GM19035 (cell line): ENCODE measurements at regions not wholly inside any gene's neighbourhood (a gene's known extent, or its start where the extent isn't known, plus 50 kb on each side); places are given as distances from the start of the nearest gene placed in this dataset.
"Not testable (repeated sequence)": the region's sequence is repeated elsewhere in the genome, so short reads cannot be mapped to it uniquely, and the experiment has no call there.

ENCODE experiments used
- ATAC-seq: cut with Tn5 transposase; IDR thresholded peaks from one replicate; pipeline ENCODE4 v1.9.1; 2021; ENCODE audit not compliant: unreplicated experiment

GRCh38 chr1:219438386-219438785, 174.5 kb downstream of the ZC3H11B start:
- ATAC-seq: no peak

- ATAC-seq: no peak
These were observed 178.0 kb downstream of the ZC3H11B start for GRCh38 chr1:219434923-219435297.

DNA sequence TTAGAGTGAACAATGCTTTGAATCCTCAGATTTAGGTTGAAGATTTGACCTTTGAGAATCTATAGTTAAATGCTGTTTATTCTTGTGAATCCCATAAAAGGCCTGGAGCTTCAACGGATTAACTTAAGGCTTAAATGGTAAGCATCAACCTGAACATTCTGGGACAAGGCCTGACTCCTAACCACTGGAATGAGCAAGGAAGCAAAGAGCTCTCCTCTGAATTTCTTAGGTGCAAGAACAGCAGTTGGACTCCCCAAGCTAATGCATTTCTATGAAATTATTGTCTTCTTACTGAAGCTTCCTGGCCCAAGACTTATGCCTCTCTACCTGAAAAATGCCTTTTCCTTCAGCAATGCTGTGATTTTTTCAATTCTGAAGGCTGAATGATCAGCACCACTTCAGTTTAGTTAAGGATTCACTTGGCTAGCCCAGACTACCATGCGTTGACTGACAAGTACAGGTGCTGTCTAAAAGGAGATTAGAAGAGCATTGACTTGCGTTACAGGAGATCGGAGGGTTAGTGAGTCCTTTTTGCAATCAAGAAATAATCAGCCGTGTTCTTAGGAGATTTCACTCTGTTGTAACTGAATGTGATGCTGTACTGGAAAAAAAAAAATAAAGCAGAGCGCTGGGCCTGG, 178.5 kb downstream of the ZC3H11B start:
- no peak for ATAC-seq

DNA sequence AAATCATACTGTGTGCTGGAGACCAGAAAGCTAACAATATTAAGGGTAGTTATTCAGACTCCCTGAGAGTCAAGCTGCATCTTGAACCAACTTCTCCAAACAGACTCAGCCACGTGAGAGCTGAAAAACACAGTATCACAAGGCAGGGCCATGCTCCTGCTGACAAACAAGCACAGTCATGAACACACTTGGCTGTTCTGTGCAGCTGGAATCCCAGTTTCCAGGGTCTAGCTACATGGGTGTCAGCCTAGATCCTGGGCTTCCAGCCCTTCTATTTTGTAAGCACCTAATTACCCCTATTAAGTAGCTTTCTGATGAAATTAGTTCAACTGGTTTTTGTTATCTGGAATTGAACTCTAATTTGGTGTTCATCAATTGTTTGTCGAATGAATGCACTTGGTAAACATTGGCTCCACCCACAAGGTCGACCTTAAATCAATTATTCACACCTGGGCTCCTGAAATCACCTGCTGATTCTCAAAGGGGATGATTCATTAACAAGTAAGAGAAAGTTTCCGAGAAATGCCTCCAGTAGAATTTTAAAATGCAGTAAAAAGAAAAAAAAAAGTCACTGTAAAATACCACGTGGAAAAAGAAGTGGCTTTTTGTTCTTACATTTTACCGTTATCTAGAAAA, 179.3 kb downstream of the ZC3H11B start:
- ATAC-seq: no peak

- no peak for ATAC-seq
These were observed 179.9 kb downstream of the ZC3H11B start for GRCh38 chr1:219433001-219433400.

GRCh38 chr1:219432191-219432606, 180.7 kb downstream of the ZC3H11B start:
- ATAC-seq: no peak

GRCh38 chr1:219430419-219430818, 182.5 kb downstream of the ZC3H11B start:
- no peak for ATAC-seq

DNA sequence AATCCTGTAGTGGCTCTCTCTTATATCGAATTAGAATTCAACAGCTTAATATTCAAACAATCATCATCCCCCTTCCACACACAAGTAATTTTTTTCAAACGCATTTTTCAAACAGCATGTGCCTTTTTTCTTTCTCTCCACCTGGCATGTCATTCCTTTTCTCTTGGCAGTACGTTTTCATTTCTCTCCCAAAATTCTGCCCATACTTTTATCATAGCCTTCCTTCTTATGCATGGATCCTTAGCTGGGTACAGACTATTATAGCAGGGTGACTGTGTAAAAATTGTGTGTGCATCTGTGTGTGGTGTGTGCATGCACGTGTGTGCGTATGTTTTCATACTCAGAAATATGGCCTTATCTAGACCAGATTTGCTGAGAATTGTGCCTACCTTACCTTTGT, 184.3 kb downstream of the ZC3H11B start:
- no peak for ATAC-seq

GRCh38 chr1:219427989-219428388, 184.9 kb downstream of the ZC3H11B start:
- ATAC-seq: no peak

- ATAC-seq: no peak
These were observed 185.5 kb downstream of the ZC3H11B start for GRCh38 chr1:219427403-219427802.

- ATAC-seq: peak; percentile 56
These were observed 189.9 kb downstream of the ZC3H11B start for GRCh38 chr1:219422811-219423598.

- no peak for ATAC-seq
These were observed 192.0 kb downstream of the ZC3H11B start for GRCh38 chr1:219420913-219421312.

DNA sequence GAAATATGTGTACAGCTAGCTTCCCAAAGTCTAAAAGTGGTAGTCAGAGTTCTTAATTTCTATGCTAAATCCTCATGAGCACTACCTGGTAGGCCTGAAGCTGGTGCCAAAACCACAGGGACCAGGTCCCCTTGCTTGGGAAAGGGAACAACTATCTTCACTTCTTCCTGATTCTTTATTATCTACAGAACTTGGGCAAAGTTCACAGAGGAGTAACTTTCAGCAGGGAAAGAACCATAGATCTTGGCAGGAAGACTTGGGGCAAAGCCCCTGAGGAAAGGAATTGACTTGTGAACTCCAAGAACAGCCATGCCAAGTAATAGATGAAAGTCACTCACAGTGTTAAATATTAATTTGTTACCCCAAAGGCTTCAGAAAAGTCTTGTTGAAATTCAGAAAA, 193.0 kb downstream of the ZC3H11B start:
- no peak for ATAC-seq

DNA sequence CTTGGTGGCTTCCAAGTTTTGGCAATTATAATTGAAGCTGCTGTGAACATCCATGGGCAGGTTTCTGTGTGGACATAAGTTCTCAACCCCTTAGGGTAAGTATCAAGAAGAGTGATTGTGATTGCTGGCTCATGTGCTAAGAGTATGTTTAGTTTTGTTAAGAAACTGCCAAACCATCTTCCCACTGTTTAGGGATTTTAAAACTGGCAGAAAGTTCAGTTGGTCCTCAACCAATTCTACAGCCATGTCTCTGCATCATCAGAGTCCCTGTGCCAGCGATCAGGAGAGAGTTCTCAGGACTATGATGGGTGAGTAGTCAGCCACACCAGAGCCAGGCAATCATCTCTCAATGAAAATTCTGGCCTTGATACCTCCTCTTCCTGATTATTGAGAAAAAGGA, 193.8 kb downstream of the ZC3H11B start:
- ATAC-seq: no peak

DNA sequence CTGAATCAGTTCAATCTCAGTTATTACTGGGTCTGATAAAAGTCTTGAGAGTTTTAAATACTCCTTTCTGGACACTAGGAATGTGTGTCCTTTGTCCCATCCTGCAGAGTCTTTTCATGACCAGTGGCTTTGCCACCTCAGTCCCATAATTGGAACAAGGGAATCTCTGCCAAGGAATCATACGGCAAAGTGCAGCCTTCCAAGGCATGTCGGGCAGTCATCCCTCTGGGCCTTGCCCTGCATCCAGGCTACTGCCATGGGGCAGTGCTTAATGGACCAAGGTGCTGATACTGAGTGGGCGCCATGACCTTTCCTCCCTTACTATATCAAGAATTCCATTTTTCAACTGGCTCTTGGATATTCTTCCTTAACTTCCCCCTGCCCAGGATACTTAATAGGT, 195.3 kb downstream of the ZC3H11B start:
- ATAC-seq: no peak

- peak; percentile 91 for ATAC-seq
These were observed 196.2 kb downstream of the ZC3H11B start for GRCh38 chr1:219416598-219417238.

GRCh38 chr1:219415915-219416314, 197.0 kb downstream of the ZC3H11B start:
- ATAC-seq: no peak

DNA sequence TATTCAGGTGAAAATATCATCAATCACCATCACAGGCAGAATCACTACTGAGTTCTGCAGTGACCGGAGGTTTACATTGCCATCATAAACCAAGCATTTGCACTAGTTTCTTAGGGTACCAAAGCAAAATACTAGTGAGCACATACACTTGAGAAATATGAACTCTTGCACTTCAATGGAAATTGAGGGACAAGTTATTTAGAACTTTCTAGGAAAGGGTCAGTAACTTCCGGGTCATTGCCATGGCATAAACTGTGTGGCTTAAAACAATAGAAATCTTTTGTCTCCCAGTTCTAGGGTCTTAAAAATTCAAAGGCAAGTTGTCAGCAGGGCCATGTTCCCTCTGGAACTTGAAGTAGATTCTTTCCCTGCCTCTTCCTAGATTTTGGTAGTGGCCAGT, 197.5 kb downstream of the ZC3H11B start:
- ATAC-seq: no peak

DNA sequence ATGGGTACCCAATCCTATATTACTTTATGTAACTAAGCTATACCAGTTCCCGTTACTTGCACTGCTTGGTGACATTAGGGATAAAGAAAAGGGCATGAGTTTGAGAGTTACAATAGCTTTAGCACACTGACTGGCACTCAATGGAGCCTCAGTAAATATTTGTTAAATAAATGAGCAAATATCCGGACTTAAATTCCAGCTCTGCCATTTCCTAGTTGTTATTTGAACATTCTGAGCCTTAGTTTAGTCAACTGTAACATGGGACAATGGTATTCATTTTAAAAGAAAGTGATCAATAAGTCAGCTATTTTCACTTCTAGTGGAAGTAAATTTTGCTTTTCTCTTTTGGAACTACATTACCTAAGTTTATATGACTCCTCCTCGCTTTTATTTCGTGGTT, 198.7 kb downstream of the ZC3H11B start:
- no peak for ATAC-seq

- ATAC-seq: no peak
These were observed 199.4 kb downstream of the ZC3H11B start for GRCh38 chr1:219413536-219413935.

DNA sequence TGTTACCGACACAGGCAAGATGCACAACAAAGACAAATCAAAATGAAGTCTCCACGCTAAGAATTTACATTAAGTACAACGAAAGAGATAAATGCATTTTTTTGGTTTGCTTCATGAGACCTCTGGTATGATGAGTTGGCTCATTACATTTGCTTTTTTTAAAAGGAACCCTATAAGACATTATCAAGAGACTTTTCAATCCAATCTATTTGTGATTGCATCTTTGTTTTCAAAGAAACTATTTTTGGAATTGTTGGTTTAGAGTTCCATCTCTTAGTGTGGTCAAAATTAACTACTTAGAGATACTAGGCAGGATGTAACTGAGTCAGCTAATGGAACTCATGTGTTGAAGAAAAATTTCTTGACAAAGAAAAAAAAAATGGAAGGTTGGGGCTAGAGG, 200.1 kb downstream of the ZC3H11B start:
- ATAC-seq: no peak

DNA sequence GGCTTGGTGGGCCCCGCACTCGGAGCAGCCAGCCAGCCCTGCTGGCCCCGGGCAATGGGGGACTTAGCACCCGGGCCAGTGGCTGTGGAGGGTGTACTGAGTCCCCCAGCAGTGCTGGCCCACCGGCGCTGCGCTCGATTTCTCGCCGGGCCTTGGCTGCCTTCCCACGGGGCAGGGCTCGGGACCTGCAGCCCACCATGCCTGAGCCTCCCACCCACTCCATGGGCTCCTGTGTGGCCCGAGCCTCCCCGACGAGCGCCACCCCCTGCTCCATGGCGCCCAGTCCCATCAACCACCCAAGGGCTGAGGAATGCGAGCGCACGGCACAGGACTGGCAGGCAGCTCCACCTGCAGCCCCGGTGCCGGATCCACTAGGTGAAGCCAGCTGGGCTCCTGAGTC, 202.2 kb downstream of the ZC3H11B start:
- not testable (repeated sequence) for ATAC-seq
